Epithelial cell of prostate (primary cell): ENCODE measurements at regions not wholly inside any gene's neighbourhood (a gene's known extent, or its start where the extent isn't known, plus 50 kb on each side); places are given as distances from the start of the nearest gene placed in this dataset.

Source experiments
- DNase-seq: peaks from one replicate; pipeline ENCODE4 v3.0.0-alpha.2; 2011; ENCODE audit warnings: low read depth, low spot score
- H3K27ac ChIP-seq: fragments of 450-650 bp; 2 replicates; pipeline ENCODE4 v1.5.1; 2017; ENCODE audit warnings: mild to moderate bottlenecking

- no peak for DNase-seq
- no peak overlapping the region for H3K27ac ChIP-seq
Measured at GRCh38 chr10:119996944-119997343, 104.4 kb downstream of the SEC23IP start.

DNA sequence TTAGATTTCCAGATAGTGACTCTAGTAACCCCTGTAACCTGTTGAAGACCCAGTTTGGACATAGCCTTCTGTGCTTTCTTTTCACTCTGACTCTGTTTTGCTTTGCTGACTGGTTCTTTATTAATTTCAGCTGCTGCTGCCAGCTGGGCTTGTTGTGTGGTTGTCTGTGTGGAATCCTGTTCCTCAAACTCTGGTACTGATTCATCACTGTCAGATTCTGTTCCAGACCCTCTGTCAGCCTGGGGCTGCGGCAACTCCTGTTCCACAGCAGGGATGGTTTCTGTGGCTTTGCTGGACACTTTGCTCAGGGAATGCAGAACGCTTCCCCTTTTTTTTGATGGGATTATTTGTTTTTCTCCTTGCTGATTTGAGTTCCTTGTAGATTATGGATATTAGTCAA lies 104.9 kb downstream of the SEC23IP start:
- no peak overlapping the region for H3K27ac ChIP-seq
- DNase-seq, result no peak

- H3K27ac ChIP-seq, result no peak overlapping the region
- no peak for DNase-seq
Measured at GRCh38 chr10:120002785-120003184, 110.3 kb downstream of the SEC23IP start.

DNA sequence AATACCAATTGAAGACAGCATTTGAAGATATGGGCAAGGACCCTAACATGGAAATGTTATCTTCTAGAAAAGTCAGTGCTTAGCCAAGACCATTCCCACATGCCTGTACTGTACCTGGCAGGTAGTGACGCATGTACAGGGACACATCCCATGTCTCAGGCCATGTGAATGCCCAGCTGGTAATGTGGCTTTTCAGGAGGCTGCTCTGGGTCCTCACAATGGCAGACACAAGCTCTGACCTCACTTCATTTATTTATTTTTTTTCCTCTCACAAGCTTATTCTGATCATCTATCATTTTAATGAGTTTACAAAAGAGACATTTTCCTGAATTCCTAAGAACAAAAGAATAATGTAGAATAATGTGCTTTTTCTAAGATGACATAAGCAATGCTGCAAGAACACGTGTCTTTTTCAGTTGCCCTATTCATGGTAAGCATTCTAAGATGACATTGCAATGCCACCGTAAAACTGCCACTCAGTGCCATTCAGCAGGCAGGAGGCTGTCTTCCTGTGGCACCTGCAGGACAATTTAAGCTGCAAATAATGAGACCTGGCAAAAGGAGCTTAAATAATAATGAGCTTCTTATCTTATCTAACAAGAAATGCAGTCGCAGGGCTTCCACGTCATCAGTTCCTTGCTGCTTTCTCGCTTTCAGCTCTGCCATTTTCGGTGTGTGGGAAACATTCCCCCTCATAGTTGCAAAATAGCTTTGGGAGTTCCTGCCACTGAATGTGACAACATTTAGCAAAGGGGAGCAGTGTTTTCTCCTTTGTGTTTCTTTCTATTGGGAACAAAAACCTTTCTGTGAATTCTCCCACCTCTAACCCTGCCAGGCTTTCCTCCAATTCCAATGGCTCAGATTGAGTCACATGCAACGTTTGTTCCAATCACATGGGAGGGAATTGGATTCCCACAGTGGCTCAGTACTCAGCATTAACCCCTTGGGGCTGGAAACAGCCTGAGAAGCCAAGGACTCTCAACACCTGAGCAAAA lies 113.0 kb downstream of the SEC23IP start:
- H3K27ac ChIP-seq, result no peak overlapping the region
- DNase-seq, result no peak

- no peak overlapping the region for H3K27ac ChIP-seq
- DNase-seq, result no peak
Measured at GRCh38 chr10:120007261-120007660, 114.7 kb downstream of the SEC23IP start.

- H3K27ac ChIP-seq, result no peak overlapping the region
Measured at GRCh38 chr10:120011359-120012130, 119.0 kb downstream of the SEC23IP start.

DNA sequence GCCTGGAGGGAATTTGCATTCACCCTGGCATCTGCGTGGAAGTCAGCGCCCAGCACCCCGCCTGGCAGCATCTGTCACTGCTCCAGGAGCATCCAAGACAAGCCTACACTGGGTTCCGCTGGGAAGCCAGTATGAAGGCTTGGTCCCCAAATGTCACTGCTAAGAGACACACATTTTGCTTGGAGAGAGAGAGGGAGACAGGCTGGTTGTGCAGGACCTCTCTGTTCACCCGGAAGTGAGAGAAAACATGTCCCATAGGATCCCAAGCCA lies 119.5 kb downstream of the SEC23IP start:
- no peak for DNase-seq
- no peak overlapping the region for H3K27ac ChIP-seq

More at GRCh38 chr10:120011359-120012130, 119.0 kb downstream of the SEC23IP start:
- no peak for DNase-seq

DNA sequence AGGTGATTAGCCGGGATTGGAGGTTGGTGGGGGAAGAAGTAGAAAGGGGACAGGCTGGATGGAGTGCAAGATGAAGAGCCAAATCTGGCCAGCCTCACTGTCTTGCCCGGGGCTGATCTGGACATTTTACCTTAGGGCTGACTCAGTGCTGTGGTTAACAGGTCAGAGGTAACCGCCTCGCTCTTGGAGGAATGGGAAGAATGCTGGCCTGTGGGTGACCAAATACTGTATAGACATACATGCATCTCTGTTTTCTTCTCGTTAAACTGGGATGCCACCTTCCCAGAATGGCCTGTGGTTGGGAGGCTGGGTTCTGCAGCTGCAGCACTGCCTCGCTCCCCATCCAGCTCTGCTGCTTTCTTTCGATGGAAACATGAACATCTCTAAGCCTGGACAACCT lies 120.0 kb downstream of the SEC23IP start:
- no peak for DNase-seq
- H3K27ac ChIP-seq, result no peak overlapping the region

- no peak overlapping the region for H3K27ac ChIP-seq
- no peak for DNase-seq
Measured at GRCh38 chr10:120014031-120014430, 121.5 kb downstream of the SEC23IP start.

DNA sequence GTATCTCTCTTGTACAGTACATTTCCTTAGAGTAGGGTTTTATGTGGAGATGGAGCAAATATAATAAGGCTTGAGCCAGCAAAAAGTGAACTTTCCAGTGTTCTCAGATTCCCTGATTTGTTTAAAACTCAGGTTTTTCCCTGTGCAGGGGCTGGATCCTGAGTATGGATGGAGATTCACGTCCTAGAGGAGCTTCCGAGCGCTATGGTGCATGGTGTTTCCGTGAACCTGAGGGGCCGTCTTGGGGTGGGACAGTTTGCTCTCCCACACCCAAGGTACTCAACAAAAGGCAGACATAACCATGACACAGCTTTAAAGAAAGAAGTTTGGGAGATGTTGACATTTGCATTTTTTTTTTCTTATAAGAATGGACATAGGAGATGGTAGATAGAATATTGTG lies 122.5 kb downstream of the SEC23IP start:
- DNase-seq, result no peak
- H3K27ac ChIP-seq, result no peak overlapping the region

GRCh38 chr10:120016906-120017305 lies 124.4 kb downstream of the SEC23IP start:
- no peak overlapping the region for H3K27ac ChIP-seq
- DNase-seq, result no peak

GRCh38 chr10:120017733-120018417 lies 125.3 kb downstream of the SEC23IP start:
- no peak for DNase-seq

DNA sequence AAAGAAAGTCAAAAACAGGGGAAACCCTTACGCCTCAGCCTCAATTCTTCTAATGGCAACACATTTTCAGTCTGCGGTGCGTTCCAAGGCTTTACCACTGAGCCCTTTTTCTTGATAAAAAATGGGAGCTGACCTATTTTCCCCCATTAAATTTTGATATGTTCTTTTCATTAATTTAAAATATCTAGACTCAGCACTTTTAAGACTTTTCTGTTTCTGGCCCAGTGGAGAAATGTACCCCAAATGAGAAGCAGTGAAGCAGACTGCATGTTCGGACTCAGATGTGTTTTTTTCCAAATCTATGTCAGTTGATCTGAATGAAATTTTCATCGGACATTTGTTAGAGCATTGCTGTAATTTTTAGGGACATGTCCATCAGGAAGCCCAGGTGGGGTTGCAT lies 126.2 kb downstream of the SEC23IP start:
- DNase-seq, result no peak
- H3K27ac ChIP-seq, result no peak overlapping the region

More at GRCh38 chr10:120017733-120018417, 125.3 kb downstream of the SEC23IP start:
- peak overlapping the region; percentile 19 for H3K27ac ChIP-seq

GRCh38 chr10:120019568-120019967 lies 127.0 kb downstream of the SEC23IP start:
- no peak for DNase-seq
- H3K27ac ChIP-seq, result no peak overlapping the region

DNA sequence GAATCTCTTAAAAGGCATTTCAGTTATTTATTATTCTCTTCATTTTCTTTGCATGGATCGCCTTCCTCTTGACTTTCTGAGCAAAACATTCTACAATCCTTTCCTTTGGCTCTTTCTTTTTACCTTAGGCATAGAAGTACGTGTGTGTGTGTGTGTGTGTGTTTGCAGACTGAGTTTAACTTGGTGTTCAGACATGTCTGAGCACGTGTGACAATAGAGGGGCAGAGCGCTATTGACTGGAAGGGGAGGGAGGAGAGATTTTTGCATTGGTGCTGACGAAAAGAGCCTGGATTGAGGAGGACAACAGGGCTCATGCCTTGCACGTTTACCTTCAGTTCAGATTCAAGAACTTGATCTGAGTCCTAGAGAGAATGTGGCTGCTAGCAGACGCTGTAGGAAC lies 129.8 kb downstream of the SEC23IP start:
- H3K27ac ChIP-seq, result no peak overlapping the region
- DNase-seq, result peak; percentile 24

- DNase-seq, result no peak
- H3K27ac ChIP-seq, result no peak overlapping the region
Measured at GRCh38 chr10:120034236-120034635, 141.7 kb downstream of the SEC23IP start.

DNA sequence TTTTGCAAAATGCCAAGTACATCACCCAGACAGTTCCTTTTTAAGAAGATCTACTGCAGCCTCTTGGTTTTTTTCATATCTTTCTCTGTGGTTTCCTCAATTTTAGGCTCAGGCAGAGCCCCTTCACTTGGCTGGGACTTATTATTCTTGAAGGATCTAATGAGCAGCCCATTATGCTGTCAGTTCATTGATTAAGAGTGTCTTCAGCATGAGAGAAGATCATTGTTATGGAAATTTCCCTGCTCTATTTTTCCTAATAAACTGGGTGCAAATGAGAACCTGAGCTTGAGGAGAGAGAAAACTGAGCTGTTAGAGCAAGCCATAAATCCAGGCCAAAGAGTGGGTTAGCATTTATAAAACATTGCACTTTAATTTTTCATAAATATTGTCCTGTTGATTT lies 146.5 kb downstream of the SEC23IP start:
- H3K27ac ChIP-seq, result no peak overlapping the region
- DNase-seq, result no peak

DNA sequence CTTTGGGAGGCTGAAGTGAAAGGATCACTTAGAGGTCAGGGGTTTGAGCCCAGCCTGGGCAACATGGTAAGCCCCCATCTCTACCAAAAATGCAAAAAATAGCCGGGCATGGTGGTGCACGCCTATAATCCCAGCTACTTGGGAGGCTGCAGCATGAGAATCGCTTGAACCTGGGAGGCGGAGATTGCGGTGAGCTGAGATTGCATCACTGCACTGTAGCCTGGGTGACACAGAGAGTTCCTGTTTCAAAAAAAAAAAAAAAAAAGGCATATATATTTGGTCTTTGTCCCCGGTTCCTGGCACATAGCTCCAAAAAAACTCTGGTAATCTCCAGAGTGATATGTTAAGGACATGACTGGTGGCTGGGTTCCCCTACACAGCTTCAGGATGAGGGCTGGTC lies 147.3 kb downstream of the SEC23IP start:
- DNase-seq, result no peak
- H3K27ac ChIP-seq, result no peak overlapping the region

GRCh38 chr10:120041807-120042559 lies 149.5 kb downstream of the SEC23IP start:
- no peak for DNase-seq
- H3K27ac ChIP-seq, result no peak overlapping the region

- no peak overlapping the region for H3K27ac ChIP-seq
- DNase-seq, result no peak
Measured at GRCh38 chr10:120042705-120043104, 150.2 kb downstream of the SEC23IP start.
